ENCODE measurements at regions not wholly inside any gene's neighbourhood (a gene's known extent, or its start where the extent isn't known, plus 50 kb on each side); places are given as distances from the start of the nearest gene placed in this dataset.

- DNase-seq, result no peak
These were observed 57.5 kb upstream of the C14orf180 start for GRCh38 chr14:104521816-104522745.

- no peak for DNase-seq
These were observed 56.5 kb upstream of the C14orf180 start for GRCh38 chr14:104522926-104523545.

- no peak for DNase-seq
These were observed 56.0 kb upstream of the C14orf180 start for GRCh38 chr14:104523546-104523935.

GRCh38 chr14:104524726-104525125, 54.8 kb upstream of the C14orf180 start:
- no peak for DNase-seq

GRCh38 chr14:104526723-104527645, 52.6 kb upstream of the C14orf180 start:
- DNase-seq, result no peak

GRCh38 chr14:104527857-104528459, 51.6 kb upstream of the C14orf180 start:
- DNase-seq, result no peak

GRCh38 chr14:104528496-104528895, 51.1 kb upstream of the C14orf180 start:
- no peak for DNase-seq
